H1 (cell line): ENCODE measurements at regions not wholly inside any gene's neighbourhood (a gene's known extent, or its start where the extent isn't known, plus 50 kb on each side); places are given as distances from the start of the nearest gene placed in this dataset.

Source experiments
- BACH1 ChIP-seq: IDR thresholded peaks from 2 replicates; pipeline ENCODE4 v1.6.1; 2012; ENCODE audit warnings: low read length, improper control_type of control experiment
- EZH2 ChIP-seq: fragments of 200-600 bp; sonication (generic); IDR thresholded peaks from 2 replicates; pipeline ENCODE4 v1.7.1; 2012; ENCODE audit warnings: low read depth, mild to moderate bottlenecking, moderate library complexity, low read length, inconsistent platforms; ENCODE audit not compliant: severe bottlenecking
- RAD21 ChIP-seq, 2 experiments: IDR thresholded peaks in 1 of 2; conservative IDR thresholded peaks in 1 of 2; 2 replicates each; pipeline ENCODE4 v1.6.1; 2011; ENCODE audit warnings: low read depth in 2 of 2, low read length in 2 of 2, improper control_type of control experiment in 1 of 2, inconsistent platforms in 1 of 2, mild to moderate bottlenecking in 1 of 2, moderate library complexity in 1 of 2
- SIRT6 ChIP-seq: IDR thresholded peaks from one replicate; pipeline ENCODE4 v1.7.1; 2012; ENCODE audit warnings: low read length, inconsistent platforms
- TF ChIP-seq, protein P1 (sequence below): fragments of 300-600 bp; sonication (generic); IDR thresholded peaks from 2 replicates; pipeline ENCODE4 v1.7.1; 2012; ENCODE audit warnings: low read length, moderate library complexity, mild to moderate bottlenecking, inconsistent platforms; ENCODE audit not compliant: insufficient replicate concordance

GRCh38 chr5:144086295-144086694 is 84.2 kb downstream of the YIPF5 start (continued):
- TF ChIP-seq RAD21 (IDR thresholded peaks at IDR 0.05 in 1 of 2, conservative IDR thresholded peaks at IDR 0.05 in 1 of 2; ENCODE audit: low read depth in 2 of 2, low read length in 2 of 2) = no peak
- no peak for TF ChIP-seq EZH2
- TF ChIP-seq SIRT6 = no peak
- no peak for TF ChIP-seq BACH1
- TF ChIP-seq, protein P1, sequence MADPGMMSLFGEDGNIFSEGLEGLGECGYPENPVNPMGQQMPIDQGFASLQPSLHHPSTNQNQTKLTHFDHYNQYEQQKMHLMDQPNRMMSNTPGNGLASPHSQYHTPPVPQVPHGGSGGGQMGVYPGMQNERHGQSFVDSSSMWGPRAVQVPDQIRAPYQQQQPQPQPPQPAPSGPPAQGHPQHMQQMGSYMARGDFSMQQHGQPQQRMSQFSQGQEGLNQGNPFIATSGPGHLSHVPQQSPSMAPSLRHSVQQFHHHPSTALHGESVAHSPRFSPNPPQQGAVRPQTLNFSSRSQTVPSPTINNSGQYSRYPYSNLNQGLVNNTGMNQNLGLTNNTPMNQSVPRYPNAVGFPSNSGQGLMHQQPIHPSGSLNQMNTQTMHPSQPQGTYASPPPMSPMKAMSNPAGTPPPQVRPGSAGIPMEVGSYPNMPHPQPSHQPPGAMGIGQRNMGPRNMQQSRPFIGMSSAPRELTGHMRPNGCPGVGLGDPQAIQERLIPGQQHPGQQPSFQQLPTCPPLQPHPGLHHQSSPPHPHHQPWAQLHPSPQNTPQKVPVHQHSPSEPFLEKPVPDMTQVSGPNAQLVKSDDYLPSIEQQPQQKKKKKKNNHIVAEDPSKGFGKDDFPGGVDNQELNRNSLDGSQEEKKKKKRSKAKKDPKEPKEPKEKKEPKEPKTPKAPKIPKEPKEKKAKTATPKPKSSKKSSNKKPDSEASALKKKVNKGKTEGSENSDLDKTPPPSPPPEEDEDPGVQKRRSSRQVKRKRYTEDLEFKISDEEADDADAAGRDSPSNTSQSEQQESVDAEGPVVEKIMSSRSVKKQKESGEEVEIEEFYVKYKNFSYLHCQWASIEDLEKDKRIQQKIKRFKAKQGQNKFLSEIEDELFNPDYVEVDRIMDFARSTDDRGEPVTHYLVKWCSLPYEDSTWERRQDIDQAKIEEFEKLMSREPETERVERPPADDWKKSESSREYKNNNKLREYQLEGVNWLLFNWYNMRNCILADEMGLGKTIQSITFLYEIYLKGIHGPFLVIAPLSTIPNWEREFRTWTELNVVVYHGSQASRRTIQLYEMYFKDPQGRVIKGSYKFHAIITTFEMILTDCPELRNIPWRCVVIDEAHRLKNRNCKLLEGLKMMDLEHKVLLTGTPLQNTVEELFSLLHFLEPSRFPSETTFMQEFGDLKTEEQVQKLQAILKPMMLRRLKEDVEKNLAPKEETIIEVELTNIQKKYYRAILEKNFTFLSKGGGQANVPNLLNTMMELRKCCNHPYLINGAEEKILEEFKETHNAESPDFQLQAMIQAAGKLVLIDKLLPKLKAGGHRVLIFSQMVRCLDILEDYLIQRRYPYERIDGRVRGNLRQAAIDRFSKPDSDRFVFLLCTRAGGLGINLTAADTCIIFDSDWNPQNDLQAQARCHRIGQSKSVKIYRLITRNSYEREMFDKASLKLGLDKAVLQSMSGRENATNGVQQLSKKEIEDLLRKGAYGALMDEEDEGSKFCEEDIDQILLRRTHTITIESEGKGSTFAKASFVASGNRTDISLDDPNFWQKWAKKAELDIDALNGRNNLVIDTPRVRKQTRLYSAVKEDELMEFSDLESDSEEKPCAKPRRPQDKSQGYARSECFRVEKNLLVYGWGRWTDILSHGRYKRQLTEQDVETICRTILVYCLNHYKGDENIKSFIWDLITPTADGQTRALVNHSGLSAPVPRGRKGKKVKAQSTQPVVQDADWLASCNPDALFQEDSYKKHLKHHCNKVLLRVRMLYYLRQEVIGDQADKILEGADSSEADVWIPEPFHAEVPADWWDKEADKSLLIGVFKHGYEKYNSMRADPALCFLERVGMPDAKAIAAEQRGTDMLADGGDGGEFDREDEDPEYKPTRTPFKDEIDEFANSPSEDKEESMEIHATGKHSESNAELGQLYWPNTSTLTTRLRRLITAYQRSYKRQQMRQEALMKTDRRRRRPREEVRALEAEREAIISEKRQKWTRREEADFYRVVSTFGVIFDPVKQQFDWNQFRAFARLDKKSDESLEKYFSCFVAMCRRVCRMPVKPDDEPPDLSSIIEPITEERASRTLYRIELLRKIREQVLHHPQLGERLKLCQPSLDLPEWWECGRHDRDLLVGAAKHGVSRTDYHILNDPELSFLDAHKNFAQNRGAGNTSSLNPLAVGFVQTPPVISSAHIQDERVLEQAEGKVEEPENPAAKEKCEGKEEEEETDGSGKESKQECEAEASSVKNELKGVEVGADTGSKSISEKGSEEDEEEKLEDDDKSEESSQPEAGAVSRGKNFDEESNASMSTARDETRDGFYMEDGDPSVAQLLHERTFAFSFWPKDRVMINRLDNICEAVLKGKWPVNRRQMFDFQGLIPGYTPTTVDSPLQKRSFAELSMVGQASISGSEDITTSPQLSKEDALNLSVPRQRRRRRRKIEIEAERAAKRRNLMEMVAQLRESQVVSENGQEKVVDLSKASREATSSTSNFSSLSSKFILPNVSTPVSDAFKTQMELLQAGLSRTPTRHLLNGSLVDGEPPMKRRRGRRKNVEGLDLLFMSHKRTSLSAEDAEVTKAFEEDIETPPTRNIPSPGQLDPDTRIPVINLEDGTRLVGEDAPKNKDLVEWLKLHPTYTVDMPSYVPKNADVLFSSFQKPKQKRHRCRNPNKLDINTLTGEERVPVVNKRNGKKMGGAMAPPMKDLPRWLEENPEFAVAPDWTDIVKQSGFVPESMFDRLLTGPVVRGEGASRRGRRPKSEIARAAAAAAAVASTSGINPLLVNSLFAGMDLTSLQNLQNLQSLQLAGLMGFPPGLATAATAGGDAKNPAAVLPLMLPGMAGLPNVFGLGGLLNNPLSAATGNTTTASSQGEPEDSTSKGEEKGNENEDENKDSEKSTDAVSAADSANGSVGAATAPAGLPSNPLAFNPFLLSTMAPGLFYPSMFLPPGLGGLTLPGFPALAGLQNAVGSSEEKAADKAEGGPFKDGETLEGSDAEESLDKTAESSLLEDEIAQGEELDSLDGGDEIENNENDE = no peak
